ENCODE measurements at regions not wholly inside any gene's neighbourhood (a gene's known extent, or its start where the extent isn't known, plus 50 kb on each side); places are given as distances from the start of the nearest gene placed in this dataset.
"Not testable (repeated sequence)": the region's sequence is repeated elsewhere in the genome, so short reads cannot be mapped to it uniquely, and the experiment has no call there.

- Histone ChIP-seq H3K4me3 (replicated peaks in 1 of 3) (no peak overlapping the region), H3K27me3 (no peaks in the 10 kb centered on the region), H3K4me1 (no peaks in the 10 kb centered on the region), H3K9me3 (no peaks in the 10 kb centered on the region), H3K27ac (no peak overlapping the region), H3K36me3 (no peaks in the 10 kb centered on the region)
- DNase-seq, result no peak
- intact Hi-C loops (cut with DNase I), result no loop called here
- TF ChIP-seq CTCF (IDR thresholded peaks at IDR 0.05), result no peak
- TF ChIP-seq POLR2A (IDR thresholded peaks at IDR 0.05), result no peak
- 95 to 98% methylated on average over 3 of the region's 3 CpGs for WGBS, 2 donors
Measured at GRCh38 chr11:69584160-69584559, 56.8 kb upstream of the CCND1 start.

GRCh38 chr11:69585385-69585784, 55.6 kb upstream of the CCND1 start:
- Histone ChIP-seq H3K27me3 (no peaks in the 10 kb centered on the region), H3K27ac (no peak overlapping the region), H3K36me3 (no peaks in the 10 kb centered on the region), H3K4me3 (replicated peaks in 1 of 3) (no peak overlapping the region), H3K4me1 (no peaks in the 10 kb centered on the region), H3K9me3 (no peaks in the 10 kb centered on the region)
- TF ChIP-seq CTCF (IDR thresholded peaks at IDR 0.05) (no peak), POLR2A (IDR thresholded peaks at IDR 0.05) (no peak)
- DNase-seq, result no peak
- intact Hi-C loops (cut with DNase I), result no loop called here
- 83 to 96% methylated on average over 3 of the region's 3 CpGs for WGBS, 2 donors

GRCh38 chr11:69587454-69588090, 53.4 kb upstream of the CCND1 start:
- Histone ChIP-seq H3K4me1 (no peaks in the 10 kb centered on the region), H3K4me3 (replicated peaks in 1 of 3) (no peak overlapping the region), H3K9me3 (no peaks in the 10 kb centered on the region), H3K36me3 (no peaks in the 10 kb centered on the region), H3K27me3 (no peaks in the 10 kb centered on the region), H3K27ac (no peak overlapping the region)
- intact Hi-C loops (cut with DNase I), result no loop called here
- 96 to 97% methylated on average over 5 of the region's 5 CpGs for WGBS, 2 donors
- no peak for DNase-seq
- TF ChIP-seq POLR2A (IDR thresholded peaks at IDR 0.05), result no peak
- TF ChIP-seq CTCF (IDR thresholded peaks at IDR 0.05), result no peak

GRCh38 chr11:69588270-69588669, 52.7 kb upstream of the CCND1 start:
- Histone ChIP-seq H3K36me3 (no peaks in the 10 kb centered on the region), H3K27ac (no peak overlapping the region), H3K4me3 (replicated peaks in 1 of 3) (no peak overlapping the region), H3K27me3 (no peaks in the 10 kb centered on the region), H3K9me3 (no peaks in the 10 kb centered on the region), H3K4me1 (no peaks in the 10 kb centered on the region)
- TF ChIP-seq CTCF (IDR thresholded peaks at IDR 0.05), result no peak
- TF ChIP-seq POLR2A (IDR thresholded peaks at IDR 0.05), result no peak
- DNase-seq, result no peak
- WGBS, 2 donors, result 90 to 92% methylated on average over 5 of the region's 5 CpGs
- intact Hi-C loops (cut with DNase I), result no loop called here

GRCh38 chr11:69590088-69590487, 50.9 kb upstream of the CCND1 start:
- H3K9me3 ChIP-seq; H3K36me3 ChIP-seq; H3K4me3 ChIP-seq (replicated peaks in 1 of 3); H3K27ac ChIP-seq; H3K4me1 ChIP-seq; H3K27me3 ChIP-seq; DNase-seq; intact Hi-C loops (cut with DNase I): not testable (repeated sequence)
- WGBS, 2 donors, result 90 to 100% methylated on average over 1 of the region's 1 CpG
